ENCODE measurements at regions not wholly inside any gene's neighbourhood (a gene's known extent, or its start where the extent isn't known, plus 50 kb on each side); places are given as distances from the start of the nearest gene placed in this dataset.

DNA sequence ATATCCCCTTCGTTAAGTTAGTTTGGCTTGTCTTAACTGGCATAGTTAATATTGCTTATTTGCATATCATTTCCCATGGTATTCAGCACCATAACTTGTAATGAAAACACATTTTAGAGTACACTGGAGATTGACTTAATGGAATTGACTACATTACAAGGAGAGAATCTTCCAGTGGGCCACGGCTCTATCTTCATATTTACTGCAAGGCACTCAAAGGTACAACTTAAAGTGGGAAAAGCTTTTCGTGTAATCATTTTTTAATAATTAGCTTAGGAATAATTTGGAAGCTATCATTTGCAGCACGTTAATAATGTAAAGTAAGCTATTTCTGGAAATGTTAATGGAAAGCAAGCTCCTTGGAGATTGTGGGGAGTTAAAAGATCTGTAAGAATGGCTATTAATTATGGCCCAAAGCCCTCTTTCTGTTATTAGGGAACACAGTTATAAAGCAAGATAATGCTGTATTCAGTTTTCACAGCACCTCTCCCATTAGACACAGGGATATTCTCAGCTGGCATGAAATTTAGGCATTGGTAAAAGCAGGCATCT is 551.5 kb upstream of the RGMA start:
- DNase-seq (ENCODE audit: low spot score): no peak

DNA sequence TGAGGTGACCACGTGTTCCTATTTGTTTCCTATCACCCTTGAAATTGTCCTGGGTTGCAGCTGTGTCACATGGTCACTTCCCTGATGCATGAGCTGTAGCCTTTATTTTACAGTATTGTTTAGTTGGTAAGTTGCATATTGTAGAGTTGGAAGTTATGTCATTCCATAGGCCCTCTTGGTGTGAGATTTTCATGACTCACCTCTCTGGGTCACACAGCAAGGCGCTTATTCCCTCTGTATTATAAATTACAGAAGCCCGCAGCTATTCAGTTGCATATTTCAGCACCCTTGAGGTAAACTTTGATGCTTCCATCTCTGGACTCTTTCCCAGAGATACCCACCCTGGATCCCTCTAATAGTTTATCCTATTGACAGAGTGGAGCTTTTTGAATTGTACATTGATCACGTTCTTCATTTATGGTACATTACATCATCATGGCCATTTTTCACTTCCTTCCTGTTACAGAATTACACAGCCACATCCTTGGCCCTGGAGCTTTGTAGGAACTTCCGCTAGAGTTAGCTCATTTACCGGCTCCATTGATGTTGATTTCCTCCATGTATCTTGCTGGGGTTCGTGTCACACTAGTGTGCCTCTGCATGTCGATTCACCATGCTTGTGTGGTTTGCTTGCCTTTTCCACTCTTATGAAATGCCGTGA is 543.1 kb upstream of the RGMA start:
- DNase-seq (ENCODE audit: low spot score): no peak

DNA sequence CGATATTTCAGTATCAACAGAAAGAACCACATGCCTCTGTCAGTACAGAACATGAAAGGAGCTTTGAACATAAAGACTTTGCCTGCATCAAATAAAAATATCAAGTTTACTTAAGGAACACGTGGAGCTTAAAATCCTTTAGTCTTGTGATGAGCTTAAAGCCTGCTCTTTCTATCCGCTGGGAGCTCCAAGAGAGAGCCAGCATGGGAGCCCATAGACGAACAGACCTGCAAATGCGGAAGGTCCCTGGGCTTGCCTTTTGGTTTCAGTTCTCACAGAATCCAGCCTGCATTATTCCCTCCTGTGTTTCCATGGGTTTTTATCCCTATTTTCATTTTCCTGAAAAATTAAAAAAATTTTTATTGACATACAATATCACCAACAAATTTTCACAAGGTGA is 530.6 kb upstream of the RGMA start:
- no peak for DNase-seq (ENCODE audit: low spot score)

DNA sequence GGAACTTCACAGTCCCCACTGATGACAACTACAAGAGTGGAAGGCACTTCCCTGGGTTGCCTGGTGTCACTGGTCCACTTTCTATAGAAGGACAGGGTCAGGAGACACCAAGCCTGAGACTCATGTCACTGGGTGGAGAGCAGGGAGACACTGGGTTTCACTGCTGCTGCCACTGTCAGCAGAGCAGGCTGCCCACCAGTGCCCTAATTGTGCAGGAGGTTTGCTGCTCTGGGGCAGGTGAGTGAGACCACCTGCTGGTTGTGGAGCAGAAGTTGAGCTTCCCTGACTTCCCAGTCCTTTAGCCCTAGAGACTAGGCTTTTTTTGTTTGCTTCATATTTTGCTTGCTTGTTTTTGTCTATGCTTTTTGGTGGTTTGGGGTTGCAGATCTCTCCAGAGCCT is 528.4 kb upstream of the RGMA start:
- peak; percentile 16 for DNase-seq (ENCODE audit: low spot score)

DNA sequence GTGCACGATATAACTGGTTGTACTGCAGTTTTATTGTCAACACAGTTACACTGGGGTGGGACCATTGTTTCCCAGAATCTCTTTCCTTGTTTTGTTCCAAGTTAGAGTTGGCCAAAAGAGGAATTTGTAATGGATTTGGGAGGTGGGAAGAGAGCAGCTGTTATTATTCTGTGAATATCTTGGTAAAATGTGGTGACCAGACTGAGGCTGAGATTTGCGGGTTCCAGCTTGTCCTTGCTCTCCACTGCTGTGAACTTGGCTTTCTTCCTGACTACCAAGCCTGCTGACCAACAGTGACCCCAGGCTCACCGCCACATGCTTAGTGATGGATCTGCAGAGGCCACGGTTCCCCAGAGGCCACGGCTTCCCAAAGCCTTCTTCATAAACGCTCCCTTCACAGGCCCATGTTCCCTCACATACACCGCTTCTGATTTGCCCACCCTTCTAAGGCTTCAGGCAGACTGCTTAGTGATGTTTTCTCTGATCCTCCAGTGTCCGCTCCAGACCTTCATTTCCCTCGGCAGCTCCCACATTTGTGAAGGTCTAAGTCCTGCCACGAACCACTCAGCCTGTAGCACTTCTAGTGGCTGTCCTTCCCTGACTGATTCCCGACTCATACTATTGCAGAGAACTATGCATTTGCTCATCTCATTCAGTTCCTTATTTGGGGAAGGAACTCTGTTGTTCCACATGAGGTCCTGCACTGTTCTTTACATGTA is 525.5 kb upstream of the RGMA start:
- DNase-seq (ENCODE audit: low spot score): no peak

DNA sequence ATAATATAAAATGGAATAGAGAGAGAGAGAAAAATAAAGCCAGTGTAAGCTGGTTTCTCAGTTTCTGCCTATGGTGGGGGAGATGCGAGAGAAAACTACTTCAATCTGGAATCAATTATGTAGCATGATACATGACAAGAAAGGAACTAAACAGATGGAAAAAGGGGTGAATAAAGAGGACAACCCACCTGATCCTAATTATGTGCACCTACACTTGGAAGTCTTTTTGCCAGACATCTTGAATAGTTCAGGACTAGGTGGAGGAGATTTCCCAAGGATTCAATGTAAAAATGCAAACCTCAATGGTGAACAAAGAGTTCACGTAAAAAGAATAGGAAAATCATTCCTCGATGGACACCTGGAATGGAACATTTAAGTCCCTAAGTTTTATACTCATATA is 524.4 kb upstream of the RGMA start:
- no peak for DNase-seq (ENCODE audit: low spot score)

DNA sequence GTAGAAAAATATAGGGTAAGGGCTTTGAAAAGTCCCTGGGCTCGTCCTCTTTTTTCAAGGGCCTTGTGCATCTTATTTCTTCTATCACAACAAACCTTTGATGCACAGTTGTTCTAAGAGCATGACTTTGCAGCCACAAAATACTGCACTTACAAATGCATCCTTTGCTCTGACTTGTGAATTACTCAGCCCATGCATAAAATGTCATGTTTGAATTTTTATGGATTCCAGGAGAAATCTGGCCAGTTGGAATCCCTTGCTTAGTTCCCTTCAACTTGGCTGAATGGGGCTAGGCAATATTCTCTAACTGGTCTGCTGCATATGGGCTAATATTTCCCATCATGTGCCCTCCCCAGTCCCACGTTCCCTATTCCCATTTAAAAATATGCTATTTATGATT is 523.9 kb upstream of the RGMA start:
- no peak for DNase-seq (ENCODE audit: low spot score)

DNA sequence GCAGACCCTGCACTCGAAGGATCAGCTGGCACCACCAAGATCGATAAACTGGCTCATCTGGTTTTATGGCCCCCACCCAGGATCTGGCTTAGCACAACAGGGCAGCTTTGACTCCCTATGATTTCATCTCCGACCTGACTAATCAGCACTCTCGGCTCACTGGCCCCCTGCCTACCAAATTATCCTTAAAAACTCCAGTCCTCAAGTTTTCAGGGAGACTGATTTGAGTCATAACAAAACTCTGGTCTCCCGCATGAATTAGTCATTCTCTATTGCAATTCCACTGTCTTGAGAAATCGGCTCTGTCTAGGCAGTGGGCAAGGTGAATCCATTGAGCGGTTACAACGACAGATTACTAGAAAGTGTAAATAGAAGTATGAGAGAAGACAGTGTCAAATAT is 521.9 kb upstream of the RGMA start:
- no peak for DNase-seq (ENCODE audit: low spot score)

DNA sequence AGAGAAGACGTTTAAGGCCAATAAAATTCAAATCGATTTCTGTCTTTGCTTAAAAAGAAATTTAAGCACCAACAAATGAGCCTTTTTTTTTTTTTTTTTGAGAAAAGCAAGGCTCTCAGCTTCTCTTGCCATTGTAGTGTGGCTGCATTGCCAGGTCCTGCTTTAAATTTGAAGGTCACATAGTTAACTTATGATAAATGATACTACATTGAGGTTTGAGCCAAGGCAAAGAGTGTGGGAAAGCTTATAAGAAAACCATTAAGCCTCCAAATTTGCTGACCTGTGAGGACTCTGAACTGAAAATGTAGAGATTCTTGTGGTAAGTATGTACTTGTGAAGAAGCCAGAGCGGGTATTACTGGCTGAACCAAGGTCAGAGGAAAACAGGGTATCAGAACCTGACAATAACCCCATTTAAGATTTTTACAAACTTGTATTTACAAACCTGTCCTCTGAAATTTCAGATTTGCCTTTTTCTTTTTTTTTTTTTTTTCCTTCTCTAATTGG is 519.7 kb upstream of the RGMA start:
- no peak for DNase-seq (ENCODE audit: low spot score)

DNA sequence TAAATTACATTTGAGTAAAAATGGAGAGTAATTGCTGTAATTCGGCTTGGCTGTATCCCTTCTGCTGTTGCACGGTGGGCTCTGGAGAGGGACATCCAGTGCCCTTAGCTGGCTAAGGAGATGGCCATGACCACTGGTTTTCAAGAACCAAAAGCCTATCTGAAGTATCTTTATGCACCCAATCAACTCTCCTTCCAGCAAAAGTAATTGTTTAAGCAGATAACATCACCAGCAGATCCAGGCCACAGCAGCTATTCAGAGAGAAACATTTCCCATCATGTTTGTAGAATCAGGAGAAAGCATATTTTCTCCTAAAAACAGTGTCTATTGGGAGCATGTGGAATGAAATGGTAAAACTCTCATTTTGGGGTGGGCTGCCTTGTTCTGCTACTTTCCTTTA is 514.5 kb upstream of the RGMA start:
- DNase-seq (ENCODE audit: low spot score): no peak

DNA sequence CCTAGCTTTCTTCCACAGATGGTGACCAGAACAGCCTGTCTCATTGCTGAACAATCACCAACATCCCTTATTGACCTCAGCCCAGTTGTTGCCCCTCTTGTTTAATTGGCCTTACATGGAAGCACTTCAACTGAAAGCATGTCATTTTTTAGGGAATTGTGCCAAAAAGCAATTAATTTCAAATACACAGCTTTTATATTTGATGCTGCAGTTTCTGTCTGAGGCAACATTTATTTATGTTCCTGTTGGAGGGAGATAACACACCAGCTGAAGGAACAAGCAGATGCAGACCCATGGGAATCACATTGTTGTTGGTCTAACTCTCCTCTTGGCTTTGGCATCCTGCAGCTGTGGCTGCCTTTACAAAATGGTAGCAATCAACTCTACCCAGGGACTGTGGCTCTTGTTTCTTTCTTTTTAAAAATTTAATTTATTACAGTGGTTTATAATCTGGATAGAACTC is 498.1 kb upstream of the RGMA start:
- no peak for DNase-seq (ENCODE audit: low spot score)

DNA sequence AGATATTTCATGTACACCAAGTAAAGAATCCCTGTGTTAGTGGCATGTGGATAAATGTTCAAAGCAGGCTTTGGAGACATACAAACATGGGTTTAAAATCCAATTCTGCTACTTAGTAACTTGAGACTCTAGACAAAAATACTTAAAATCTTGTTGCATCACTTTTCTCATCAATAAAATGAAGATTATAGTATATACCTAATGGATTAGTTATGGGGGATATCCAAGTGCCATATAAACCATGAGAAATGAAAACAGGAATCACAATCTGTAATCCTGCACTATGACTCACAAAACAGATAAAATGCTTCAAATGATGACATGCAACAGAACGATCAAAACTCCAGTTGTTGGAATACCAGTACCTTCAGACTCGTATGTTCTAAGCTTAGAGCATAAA is 496.0 kb upstream of the RGMA start:
- no peak for DNase-seq (ENCODE audit: low spot score)

DNA sequence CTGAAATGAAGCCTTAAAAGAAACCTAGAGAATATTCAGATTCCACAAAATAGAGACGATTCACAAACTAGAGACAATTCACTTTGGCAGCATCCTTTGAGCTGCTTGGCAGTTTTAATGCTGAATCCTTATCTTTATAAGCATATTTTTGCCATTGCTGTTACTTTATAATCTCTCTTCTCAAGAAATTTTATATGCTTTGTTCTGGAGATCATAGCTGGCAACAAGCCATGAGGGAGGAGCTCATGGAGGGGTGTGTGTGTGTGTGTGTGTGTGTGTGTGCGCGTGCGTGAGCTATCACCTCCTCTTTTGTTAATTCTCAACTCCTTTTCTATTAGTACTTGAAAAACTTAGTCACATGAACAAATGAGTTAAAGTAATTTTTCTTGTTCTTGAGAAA is 495.0 kb upstream of the RGMA start:
- no peak for DNase-seq (ENCODE audit: low spot score)

DNA sequence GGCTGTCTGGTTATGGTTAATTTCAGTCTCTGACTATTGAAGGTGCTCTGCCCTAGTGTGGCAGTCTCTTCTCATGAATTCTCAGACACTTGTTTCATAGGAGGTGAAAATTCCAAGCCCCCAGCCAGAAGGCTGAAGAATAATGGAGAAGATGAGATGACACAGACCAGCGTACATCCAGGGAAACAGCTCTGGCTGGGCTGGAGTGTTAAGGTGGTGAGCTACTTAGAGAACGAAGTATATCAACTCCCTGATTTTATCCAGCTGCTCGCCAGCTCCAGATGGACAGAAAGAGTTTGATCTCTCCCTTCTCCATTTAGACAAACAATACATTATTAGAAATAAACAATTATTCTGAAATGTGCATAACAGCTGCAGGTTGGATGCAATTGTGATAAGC is 494.5 kb upstream of the RGMA start:
- no peak for DNase-seq (ENCODE audit: low spot score)

DNA sequence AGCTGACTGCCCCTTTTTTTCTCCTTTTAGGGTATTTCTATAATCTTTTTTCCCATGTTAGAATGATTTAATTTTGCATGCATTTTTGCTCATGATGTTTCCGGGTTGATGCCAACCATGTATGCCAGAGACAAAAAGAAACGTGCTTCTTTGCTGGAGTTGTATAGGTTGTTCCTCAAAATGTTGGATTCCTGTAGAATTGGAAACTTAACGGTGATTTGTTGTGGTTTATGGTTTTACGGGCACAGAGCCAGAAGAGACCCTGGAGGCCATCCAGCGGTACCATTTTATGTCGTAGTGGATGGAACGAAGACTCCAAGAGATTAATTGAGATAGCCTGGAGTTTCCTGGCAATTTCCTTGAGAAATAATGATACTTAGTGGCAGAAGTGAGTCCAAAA is 481.5 kb upstream of the RGMA start:
- no peak for DNase-seq (ENCODE audit: low spot score)

DNA sequence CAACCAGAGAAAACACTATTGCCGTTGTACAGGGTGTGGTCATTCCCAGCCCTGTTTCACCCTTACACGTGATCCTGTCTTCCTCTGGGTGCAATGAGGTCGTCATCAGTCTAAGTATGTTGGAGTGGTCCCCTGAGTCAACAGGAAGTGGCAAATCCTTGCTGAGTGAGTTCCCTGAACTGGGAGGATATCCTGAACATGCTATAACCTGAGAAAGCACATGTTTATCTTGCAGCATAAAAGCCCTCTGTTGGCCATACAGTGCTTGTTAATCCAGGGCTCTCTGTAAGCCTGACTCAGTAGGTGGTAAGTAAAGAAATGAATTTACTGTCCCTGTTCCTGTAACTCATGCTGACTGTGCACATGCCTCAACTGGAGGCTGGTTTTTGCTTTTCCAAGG is 477.8 kb upstream of the RGMA start:
- peak; percentile 37 for DNase-seq (ENCODE audit: low spot score)

DNA sequence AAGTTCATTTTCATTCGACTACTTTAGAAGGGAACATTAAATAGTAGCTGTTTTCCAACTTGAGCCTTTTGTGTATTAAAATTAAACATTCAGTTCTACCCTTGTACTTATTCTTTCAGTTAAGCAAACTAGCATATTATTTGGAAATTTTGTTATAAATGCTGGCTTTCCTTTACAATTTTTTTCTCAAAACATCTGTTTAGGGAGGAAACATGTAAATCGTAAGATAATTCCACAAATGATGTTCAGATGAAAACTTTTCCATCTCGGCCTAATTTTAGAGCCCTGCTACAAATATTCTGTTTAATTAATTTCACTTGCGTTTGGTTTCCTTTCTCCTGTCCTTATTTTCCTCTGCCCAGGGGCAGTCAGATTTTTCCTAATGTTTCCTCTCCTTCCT is 476.2 kb upstream of the RGMA start:
- DNase-seq (ENCODE audit: low spot score): no peak

DNA sequence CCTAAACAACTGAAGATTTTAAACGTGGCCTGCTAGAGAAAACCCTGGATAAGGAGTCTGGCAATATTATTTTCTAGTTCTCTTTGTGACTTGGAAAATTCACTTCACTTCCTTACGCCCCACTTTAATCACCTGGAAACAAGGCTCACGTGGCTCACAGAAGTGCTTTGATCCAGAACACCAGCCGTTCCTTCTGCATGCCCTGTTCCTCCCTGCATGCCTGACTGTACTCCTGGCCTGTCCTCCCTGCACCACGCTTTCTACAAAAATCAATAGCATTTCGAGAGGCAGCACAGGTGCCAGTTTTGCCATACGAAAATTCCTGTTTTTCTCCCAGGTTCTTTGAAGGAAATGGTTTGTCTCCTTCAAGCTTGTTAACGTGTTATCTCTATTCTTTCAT is 474.2 kb upstream of the RGMA start:
- DNase-seq (ENCODE audit: low spot score): no peak

DNA sequence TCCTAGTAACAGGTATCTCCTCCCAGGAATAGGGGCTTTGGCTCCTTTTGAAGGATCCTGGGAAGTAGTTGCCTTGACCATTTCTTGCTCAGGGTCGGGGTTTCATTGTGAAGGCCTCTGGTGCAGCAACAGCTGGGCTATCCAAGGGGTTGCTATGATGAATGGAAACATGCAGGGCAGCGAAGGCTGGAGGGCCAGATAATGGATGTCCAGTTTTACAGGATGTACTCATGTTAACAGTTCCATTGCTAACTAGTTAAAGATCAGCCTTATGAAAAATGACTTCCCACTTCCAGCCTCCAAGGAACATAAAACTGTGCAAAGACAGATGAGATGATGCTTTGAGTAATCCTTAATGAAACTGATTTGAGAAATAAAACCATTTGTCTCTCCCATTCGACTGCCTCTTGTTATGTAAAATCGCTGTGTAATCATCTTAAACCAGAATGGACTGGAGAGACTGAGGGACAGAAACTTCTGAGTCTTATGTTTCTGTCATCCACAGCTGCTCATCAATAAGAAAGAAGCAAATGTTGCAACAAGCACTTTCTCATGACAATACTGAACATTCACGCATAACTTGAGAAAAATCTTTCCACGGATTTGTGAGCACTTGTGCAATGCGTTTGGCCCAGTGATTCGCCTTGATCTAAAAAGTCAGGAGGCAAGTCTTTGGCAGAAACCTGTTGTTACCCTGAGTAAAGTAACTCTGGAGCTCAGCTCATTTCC is 473.5 kb upstream of the RGMA start:
- no peak for DNase-seq (ENCODE audit: low spot score)

DNA sequence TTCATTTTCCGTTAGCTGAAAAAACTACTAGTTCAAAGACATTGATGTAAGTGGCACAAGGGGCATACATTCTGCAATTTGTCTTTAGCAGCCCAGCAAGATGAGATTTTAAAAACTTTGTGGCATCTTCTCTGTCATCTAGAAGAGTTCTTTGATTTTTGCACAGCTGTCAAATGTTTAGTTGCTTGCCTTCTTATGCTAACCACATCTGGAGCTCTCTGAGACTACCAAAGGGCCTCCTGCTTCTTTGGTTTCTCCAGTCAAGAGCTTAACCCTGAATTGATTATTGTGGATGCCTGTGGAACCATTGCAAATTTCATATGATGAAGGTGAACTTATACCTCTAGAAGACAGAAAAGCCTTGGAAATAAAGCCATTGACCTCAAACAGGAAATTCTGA is 468.7 kb upstream of the RGMA start:
- DNase-seq (ENCODE audit: low spot score): no peak

DNA sequence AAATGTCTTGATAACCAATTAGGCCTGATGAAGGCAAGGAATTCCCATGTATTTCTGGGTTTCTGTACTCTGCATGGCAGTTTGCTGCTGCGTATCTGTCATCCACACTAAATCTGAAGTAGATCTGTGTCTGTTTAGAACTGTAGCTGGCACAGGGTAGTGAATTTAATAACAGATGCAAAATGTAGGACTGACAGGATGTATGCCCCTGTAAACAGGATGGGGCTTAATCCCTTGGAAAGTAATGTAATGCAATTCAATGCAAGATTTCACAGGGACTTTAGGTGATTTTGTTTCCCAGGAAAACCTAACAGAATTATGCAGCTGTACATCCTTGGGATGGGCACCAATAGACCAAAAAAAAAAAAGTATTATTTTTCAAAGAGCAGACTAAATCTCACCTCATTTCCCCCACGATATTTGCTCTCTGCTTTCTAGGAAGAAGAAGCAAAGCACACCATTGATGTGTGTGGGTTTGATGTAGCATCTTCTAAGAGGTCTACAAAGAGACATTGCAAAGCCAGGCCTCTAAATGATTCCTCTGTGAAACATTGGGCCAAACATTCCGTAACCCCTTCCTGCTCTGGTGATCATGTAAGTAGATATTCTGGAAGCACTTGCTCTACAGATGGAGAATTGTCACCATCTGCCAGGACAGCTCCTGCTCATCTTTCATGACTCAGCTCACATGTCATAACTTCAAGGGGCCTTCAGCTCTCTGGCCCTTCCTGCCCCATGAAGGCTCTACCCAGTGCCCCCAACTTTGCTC is 464.3 kb upstream of the RGMA start:
- no peak for DNase-seq (ENCODE audit: low spot score)

DNA sequence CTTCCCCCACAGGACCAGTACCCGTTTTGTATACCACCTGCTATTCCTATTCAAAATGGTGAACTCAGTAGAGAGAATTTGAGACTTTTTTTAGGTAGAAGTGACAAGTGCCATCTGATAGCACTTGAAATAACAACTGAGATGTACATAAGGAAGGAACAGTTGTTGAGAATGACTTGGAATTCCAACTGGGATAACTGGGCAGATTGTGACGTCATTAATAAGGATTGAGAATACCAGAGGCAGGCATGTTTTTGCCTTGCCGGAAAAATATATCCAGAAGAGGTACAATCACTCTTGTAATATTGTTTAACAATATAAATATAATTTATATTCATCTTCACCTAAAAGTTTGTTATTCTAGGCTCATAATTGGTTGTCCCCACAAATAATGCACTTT is 454.1 kb upstream of the RGMA start:
- DNase-seq (ENCODE audit: low spot score): no peak

Measured in SW480 (cell line).